ACC112 (cell line): ENCODE measurements at regions not wholly inside any gene's neighbourhood (a gene's known extent, or its start where the extent isn't known, plus 50 kb on each side); places are given as distances from the start of the nearest gene placed in this dataset.

ENCODE experiments used
- H2AFZ ChIP-seq: fragments of 200-600 bp; sonication (generic); one replicate; pipeline ENCODE4 v1.6.0; 2017; ENCODE audit warnings: antibody characterized with exemption, low read length; ENCODE audit not compliant: unreplicated experiment
- H3K27ac ChIP-seq: fragments of 200-600 bp; sonication (generic); 2 replicates; pipeline ENCODE4 v1.5.1; 2014; ENCODE audit warnings: low read depth, mild to moderate bottlenecking, antibody characterized with exemption, low read length, moderate library complexity
- H3K27me3 ChIP-seq: fragments of 200-600 bp; sonication (generic); 2 replicates; pipeline ENCODE4 v1.6.1; 2014; ENCODE audit warnings: mild to moderate bottlenecking, antibody characterized with exemption, low read length, moderate library complexity, mixed read lengths; ENCODE audit not compliant: insufficient read depth
- H3K36me3 ChIP-seq: fragments of 200-600 bp; sonication (generic); 2 replicates; pipeline ENCODE4 v1.6.1; 2016; ENCODE audit warnings: mild to moderate bottlenecking, antibody characterized with exemption, low read length, moderate library complexity, mixed read lengths; ENCODE audit not compliant: insufficient read depth
- H3K4me1 ChIP-seq: fragments of 200-600 bp; sonication (generic); one replicate; pipeline ENCODE4 v1.6.1; 2016; ENCODE audit warnings: low read length, mixed read lengths; ENCODE audit not compliant: insufficient read depth, unreplicated experiment, control insufficient read depth
- H3K4me3 ChIP-seq: fragments of 200-600 bp; sonication (generic); 2 replicates; pipeline ENCODE4 v1.5.1; 2014; ENCODE audit warnings: mild to moderate bottlenecking, low read depth, low read length
- H3K79me2 ChIP-seq: fragments of 200-600 bp; sonication (generic); one replicate; pipeline ENCODE4 v1.6.0; 2016; ENCODE audit warnings: low read length; ENCODE audit not compliant: control insufficient read depth, unreplicated experiment, insufficient read depth

DNA sequence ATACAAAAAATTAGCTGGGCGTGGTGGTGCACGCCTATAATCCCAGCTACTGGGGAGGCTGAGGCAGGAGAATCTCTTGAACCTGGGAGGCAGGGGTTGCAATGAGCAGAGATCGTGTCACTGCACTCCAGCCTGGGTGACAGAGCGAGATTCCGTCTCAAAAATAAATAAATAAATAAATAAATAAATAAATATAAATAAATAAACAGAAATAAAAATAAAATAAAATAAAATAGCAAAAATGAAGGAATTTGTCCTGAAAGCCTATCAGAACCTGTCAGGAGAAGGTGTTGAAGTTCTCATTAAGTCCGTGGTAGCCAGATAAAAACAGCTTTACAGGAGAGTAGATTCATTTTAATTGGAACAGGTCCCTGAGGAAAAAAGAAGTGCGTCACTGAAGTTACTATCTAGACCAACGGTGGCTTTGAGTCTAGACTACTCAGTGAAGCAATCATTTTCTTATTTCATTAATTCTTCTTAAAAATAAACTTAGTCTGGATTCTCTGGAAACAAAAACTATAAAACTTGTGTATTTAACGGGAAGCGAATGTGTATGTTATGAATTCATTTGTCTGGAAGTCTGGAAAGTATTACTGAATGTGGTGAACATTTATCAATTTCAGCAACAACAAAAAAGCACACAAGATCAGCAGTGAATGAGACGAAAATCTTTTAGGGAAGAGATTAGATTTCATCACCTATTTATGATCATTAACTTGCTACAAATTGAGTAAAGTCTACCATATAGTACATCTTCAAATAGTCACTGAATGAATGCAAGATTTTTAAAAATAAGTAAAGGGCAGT is 248.5 kb upstream of the PDE3A start:
- Histone ChIP-seq H3K27ac (no peak overlapping the region), H3K4me3 (no peak overlapping the region), H3K27me3 (no peaks in the 10 kb centered on the region), H3K79me2 (no peaks in the 10 kb centered on the region), H3K36me3 (no peaks in the 10 kb centered on the region), H3K4me1 (no peaks in the 10 kb centered on the region), H2AFZ (no peak overlapping the region)

DNA sequence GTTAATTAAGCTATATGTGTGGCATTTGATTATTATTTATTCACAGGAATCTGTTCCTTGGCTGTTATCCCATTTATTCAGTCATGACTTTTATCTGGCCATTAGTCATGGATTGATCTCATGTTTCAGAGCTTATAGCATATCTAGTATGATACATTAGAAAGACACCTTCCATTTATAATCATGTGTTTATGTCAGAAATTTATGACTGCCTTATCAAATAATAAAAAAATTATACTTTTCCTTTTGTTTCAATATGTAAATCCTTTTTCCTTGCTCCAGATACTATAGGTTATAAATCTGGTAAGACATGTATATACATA is 248.0 kb upstream of the PDE3A start:
- no peaks in the 10 kb centered on the region for H3K4me1 ChIP-seq
- H3K27ac ChIP-seq: no peak overlapping the region
- H3K79me2 ChIP-seq: no peaks in the 10 kb centered on the region
- H3K4me3 ChIP-seq: no peak overlapping the region
- H3K27me3 ChIP-seq: no peaks in the 10 kb centered on the region
- H2AFZ ChIP-seq: no peak overlapping the region
- H3K36me3 ChIP-seq: no peaks in the 10 kb centered on the region

DNA sequence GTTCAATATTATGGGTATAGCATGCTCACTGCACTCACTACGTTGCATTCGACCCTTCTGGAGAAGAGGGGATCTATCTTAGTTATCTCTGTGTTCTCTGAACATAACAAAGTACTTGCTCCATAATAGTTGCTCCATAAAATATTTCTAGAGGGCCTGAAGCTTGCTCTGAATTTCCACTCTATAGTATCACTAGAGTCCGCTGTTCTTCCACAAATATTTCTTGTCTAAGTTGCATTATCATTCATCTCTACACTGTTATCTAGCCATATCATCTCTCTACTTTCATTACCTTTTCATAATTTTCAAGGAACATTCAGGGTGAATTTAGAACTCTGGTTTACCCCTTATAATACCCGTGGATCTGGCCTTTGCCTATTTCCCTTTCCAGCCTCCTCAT is 246.1 kb upstream of the PDE3A start:
- Histone ChIP-seq H3K27me3 (no peaks in the 10 kb centered on the region), H2AFZ (no peak overlapping the region), H3K27ac (no peak overlapping the region), H3K4me3 (no peak overlapping the region), H3K4me1 (no peaks in the 10 kb centered on the region), H3K79me2 (no peaks in the 10 kb centered on the region), H3K36me3 (no peaks in the 10 kb centered on the region)

DNA sequence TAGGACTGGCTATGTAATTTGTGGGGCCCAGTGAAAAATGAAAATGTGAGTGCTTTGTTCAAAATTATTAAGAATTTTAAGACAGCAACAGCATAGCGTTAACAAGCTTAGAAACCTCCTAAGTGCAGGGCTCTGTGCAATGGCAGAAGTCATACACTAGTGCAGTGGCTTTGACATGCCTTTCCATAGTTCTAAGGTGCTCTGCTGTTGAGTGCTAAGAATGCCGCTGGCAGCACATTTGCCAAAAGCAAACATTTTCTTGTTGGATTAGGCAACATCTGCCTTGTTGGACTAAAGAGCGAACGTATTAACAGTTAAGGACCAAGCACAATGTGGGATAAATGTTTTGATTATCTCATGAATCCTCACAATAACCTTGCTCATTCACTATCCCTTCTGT is 244.9 kb upstream of the PDE3A start:
- no peaks in the 10 kb centered on the region for H3K4me1 ChIP-seq
- no peak overlapping the region for H3K27ac ChIP-seq
- H3K79me2 ChIP-seq: no peaks in the 10 kb centered on the region
- H3K4me3 ChIP-seq: no peak overlapping the region
- H3K36me3 ChIP-seq: no peaks in the 10 kb centered on the region
- H2AFZ ChIP-seq: no peak overlapping the region
- no peaks in the 10 kb centered on the region for H3K27me3 ChIP-seq

DNA sequence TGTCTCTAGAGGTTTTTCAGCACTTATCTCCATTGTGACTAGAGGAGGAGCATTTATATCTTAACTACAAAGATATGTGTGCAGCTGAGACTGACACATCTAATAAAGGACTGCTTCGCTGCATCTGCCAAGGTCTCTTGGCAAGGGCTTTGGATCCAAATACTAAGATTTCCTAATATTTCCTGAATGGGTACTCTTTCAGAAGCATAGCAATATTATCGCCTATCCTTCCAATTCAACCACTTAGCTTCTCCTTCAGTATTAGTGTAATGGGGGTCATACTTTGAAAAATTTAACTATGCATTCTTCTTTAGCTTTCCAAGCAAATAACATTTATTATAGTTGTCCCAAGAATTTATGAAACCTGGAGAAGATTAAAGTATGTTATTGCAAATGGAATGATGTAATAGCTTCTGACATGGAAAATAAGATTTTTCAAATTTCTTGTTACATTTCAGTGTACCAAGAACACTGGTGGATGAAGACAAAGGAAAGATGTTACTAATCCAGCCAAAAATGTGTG is 243.0 kb upstream of the PDE3A start:
- Histone ChIP-seq H3K36me3 (no peaks in the 10 kb centered on the region), H3K27ac (no peak overlapping the region), H3K4me1 (no peaks in the 10 kb centered on the region), H3K79me2 (no peaks in the 10 kb centered on the region), H3K4me3 (no peak overlapping the region), H2AFZ (no peak overlapping the region), H3K27me3 (no peaks in the 10 kb centered on the region)

DNA sequence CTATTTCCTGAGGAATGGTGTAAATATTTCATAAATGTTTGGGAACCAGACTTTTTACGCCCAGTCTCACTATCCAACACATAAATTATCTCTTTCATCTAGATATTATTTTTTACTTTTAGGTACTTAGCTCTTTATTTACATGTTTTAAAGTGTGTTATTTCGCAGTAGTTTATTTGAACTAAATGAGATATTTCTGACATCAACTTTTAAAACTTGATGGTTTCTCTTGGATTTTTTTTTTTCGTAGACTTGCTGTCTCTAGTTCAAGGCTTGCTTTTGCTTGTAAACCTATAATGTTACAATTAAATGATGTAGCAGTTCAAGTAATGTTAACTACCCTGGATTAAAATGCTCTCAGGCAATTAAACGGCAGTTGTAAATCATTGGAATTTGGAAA is 241.7 kb upstream of the PDE3A start:
- no peak overlapping the region for H2AFZ ChIP-seq
- no peak overlapping the region for H3K27ac ChIP-seq
- H3K27me3 ChIP-seq: no peaks in the 10 kb centered on the region
- no peaks in the 10 kb centered on the region for H3K36me3 ChIP-seq
- H3K79me2 ChIP-seq: no peaks in the 10 kb centered on the region
- no peak overlapping the region for H3K4me3 ChIP-seq
- no peaks in the 10 kb centered on the region for H3K4me1 ChIP-seq

DNA sequence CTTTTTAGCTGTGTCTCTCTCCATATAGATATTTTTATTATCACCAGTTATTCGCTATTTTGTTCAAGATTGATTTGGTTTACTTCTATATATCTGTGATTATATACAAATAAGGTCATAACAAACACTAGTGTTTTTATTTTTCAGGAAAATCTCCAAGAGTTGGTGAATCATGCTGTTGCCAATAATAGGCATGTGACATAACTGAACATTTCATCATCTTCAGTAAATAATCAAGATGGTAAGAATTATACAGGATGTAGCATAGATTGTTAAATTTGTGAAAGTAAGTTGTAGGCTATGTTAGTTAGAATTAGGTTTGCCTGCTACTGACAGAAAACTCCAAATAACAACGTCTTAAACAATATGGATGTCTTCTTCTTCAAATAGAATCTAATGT is 240.9 kb upstream of the PDE3A start:
- no peak overlapping the region for H3K27ac ChIP-seq
- no peaks in the 10 kb centered on the region for H3K36me3 ChIP-seq
- no peaks in the 10 kb centered on the region for H3K27me3 ChIP-seq
- no peak overlapping the region for H2AFZ ChIP-seq
- no peaks in the 10 kb centered on the region for H3K4me1 ChIP-seq
- H3K4me3 ChIP-seq: no peak overlapping the region
- no peaks in the 10 kb centered on the region for H3K79me2 ChIP-seq

DNA sequence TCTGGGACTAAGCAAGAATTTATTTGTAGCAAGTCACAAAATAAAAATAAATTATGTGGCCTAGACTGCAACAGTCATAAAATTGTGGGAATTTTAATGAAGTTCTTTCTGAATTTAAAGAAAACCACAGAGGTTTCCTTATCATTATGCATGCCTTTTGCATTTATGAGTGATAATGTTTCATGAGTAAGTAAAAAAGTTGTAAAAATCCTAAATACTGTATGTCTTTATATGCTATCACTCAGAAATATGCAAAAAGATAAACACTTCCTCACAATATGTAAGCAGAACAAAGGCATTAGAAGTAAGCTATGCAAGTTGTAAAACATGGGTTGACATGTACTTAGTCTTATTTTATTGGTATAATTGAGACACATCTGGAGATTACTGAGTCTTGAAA is 239.4 kb upstream of the PDE3A start:
- no peaks in the 10 kb centered on the region for H3K79me2 ChIP-seq
- H3K27ac ChIP-seq: no peak overlapping the region
- no peak overlapping the region for H2AFZ ChIP-seq
- no peaks in the 10 kb centered on the region for H3K4me1 ChIP-seq
- no peaks in the 10 kb centered on the region for H3K27me3 ChIP-seq
- no peak overlapping the region for H3K4me3 ChIP-seq
- no peaks in the 10 kb centered on the region for H3K36me3 ChIP-seq

DNA sequence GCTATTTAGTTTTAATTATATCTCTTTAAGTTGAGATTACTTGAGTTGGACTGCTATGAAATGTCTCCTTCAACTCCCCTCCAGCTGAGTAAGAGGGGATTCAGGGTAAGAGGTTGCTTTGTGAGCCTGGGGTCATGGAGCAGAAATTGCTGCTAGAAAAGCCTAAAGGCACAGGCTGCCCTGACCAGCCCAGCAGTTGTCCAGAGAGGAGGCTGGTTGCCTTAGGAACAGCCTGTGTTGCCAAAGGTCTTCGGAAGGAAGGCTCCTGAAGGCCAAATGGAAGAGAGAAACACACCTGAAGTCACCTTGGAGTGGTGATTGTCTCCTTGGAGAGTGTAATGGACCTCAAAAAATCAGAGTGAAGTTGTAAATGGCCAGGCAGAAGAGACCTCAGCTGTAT is 235.5 kb upstream of the PDE3A start:
- Histone ChIP-seq H3K27ac (no peak overlapping the region), H3K4me3 (no peak overlapping the region), H3K79me2 (no peaks in the 10 kb centered on the region), H3K27me3 (no peaks in the 10 kb centered on the region), H2AFZ (no peak overlapping the region), H3K4me1 (no peaks in the 10 kb centered on the region), H3K36me3 (no peaks in the 10 kb centered on the region)

DNA sequence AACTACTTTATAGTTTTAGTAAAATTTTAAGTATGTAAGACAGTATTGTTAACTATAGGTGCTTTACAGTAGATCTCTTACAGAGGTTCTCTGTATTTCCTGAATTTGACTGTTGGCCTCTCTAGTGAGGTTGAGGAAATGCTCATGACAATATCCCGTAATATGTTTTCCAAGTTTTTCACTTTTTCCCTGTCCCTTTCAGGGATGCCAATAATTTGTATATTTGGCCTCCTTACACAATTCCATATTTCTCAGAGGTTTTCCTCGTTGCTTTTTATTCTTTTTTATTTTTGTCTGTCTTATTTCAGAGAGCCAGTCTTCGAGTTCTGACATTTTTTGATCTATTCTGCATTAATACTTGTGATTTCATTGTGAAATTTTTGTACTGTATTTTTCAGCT is 233.7 kb upstream of the PDE3A start:
- no peaks in the 10 kb centered on the region for H3K36me3 ChIP-seq
- no peak overlapping the region for H3K27ac ChIP-seq
- no peak overlapping the region for H3K4me3 ChIP-seq
- no peaks in the 10 kb centered on the region for H3K79me2 ChIP-seq
- H3K4me1 ChIP-seq: no peaks in the 10 kb centered on the region
- no peak overlapping the region for H2AFZ ChIP-seq
- no peaks in the 10 kb centered on the region for H3K27me3 ChIP-seq

DNA sequence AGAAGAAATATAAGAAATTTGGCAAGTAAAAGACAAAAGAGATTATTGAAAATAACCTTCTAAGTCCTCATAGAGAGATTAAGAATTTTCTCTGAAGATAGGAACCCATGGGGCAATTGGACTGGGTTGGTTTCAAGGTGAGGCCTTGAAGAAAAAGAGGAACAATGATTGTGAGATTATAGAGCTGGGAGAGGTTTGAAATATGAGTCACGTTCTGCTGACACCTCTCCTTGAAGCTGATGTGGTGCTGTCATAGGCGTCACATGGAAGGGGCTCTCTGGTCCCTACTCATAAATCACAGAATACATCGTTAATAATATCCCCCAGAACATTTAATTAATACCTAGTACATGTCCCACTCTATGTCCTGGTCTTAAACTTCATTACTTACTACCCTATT is 227.6 kb upstream of the PDE3A start:
- no peaks in the 10 kb centered on the region for H3K36me3 ChIP-seq
- no peaks in the 10 kb centered on the region for H3K79me2 ChIP-seq
- H3K4me3 ChIP-seq: no peak overlapping the region
- H3K27me3 ChIP-seq: no peaks in the 10 kb centered on the region
- no peaks in the 10 kb centered on the region for H3K4me1 ChIP-seq
- H3K27ac ChIP-seq: no peak overlapping the region
- no peak overlapping the region for H2AFZ ChIP-seq
